Skeletal muscle satellite cell (primary cell): ENCODE measurements at regions not wholly inside any gene's neighbourhood (a gene's known extent, or its start where the extent isn't known, plus 50 kb on each side); places are given as distances from the start of the nearest gene placed in this dataset.

Experiments
- H3K27me3 ChIP-seq: 2 replicates; pipeline ENCODE4 v1.7.0; 2013; ENCODE audit warnings: low read length; ENCODE audit not compliant: control insufficient read depth, insufficient read depth
- H3K36me3 ChIP-seq: 2 replicates; pipeline ENCODE4 v1.7.0; 2013; ENCODE audit warnings: mild to moderate bottlenecking, control low read depth, low read length; ENCODE audit not compliant: insufficient read depth
- H3K4me1 ChIP-seq: 2 replicates; pipeline ENCODE4 v1.7.0; 2013; ENCODE audit warnings: low read length; ENCODE audit not compliant: control insufficient read depth, insufficient read depth
- H3K4me2 ChIP-seq: 2 replicates; pipeline ENCODE4 v1.7.0; 2013; ENCODE audit warnings: mild to moderate bottlenecking, low read length
- H3K4me3 ChIP-seq: 2 replicates; pipeline ENCODE4 v1.7.0; 2013; ENCODE audit warnings: low read length
- H3K9ac ChIP-seq: 2 replicates; pipeline ENCODE4 v1.7.0; 2013; ENCODE audit warnings: mild to moderate bottlenecking, low read depth, low read length, moderate library complexity
- H3K9me3 ChIP-seq: replicated peaks from 2 replicates; pipeline ENCODE4 v1.7.0; 2013; ENCODE audit warnings: mild to moderate bottlenecking, control low read depth, low read length

- Histone ChIP-seq H3K27me3 (peaks cover 25% of the 10 kb centered on the region), H3K4me2 (no peak overlapping the region), H3K4me1 (no peaks in the 10 kb centered on the region), H3K36me3 (no peaks in the 10 kb centered on the region), H3K9me3 (no peaks in the 10 kb centered on the region), H3K4me3 (no peak overlapping the region), H3K9ac (no peak overlapping the region)
Observed at GRCh38 chr12:124115976-124116690, 143.1 kb downstream of the ZNF664 start.

GRCh38 chr12:124120739-124121138, 147.7 kb downstream of the ZNF664 start:
- Histone ChIP-seq H3K9me3 (no peaks in the 10 kb centered on the region), H3K4me3 (no peak overlapping the region), H3K4me2 (no peak overlapping the region), H3K36me3 (no peaks in the 10 kb centered on the region), H3K27me3 (peaks cover 39% of the 10 kb centered on the region), H3K4me1 (no peaks in the 10 kb centered on the region), H3K9ac (no peak overlapping the region)

GRCh38 chr12:124122722-124123121, 149.7 kb downstream of the ZNF664 start:
- H3K9ac ChIP-seq, result no peak overlapping the region
- no peaks in the 10 kb centered on the region for H3K36me3 ChIP-seq
- H3K9me3 ChIP-seq, result no peaks in the 10 kb centered on the region
- H3K4me1 ChIP-seq, result no peaks in the 10 kb centered on the region
- H3K27me3 ChIP-seq, result peaks cover 48% of the 10 kb centered on the region
- no peak overlapping the region for H3K4me3 ChIP-seq
- no peak overlapping the region for H3K4me2 ChIP-seq

- Histone ChIP-seq H3K9ac (no peak overlapping the region), H3K4me2 (no peak overlapping the region), H3K27me3 (peaks cover 45% of the 10 kb centered on the region), H3K4me1 (no peaks in the 10 kb centered on the region), H3K36me3 (no peaks in the 10 kb centered on the region), H3K4me3 (no peak overlapping the region), H3K9me3 (no peaks in the 10 kb centered on the region)
Observed at GRCh38 chr12:124123296-124124000, 150.4 kb downstream of the ZNF664 start.

GRCh38 chr12:124125203-124125871, 152.3 kb downstream of the ZNF664 start:
- no peak overlapping the region for H3K4me3 ChIP-seq
- no peak overlapping the region for H3K9ac ChIP-seq
- no peaks in the 10 kb centered on the region for H3K9me3 ChIP-seq

GRCh38 chr12:124126950-124127655, 154.1 kb downstream of the ZNF664 start:
- H3K36me3 ChIP-seq, result no peaks in the 10 kb centered on the region
- H3K4me3 ChIP-seq, result no peak overlapping the region
- no peaks in the 10 kb centered on the region for H3K4me1 ChIP-seq
- H3K27me3 ChIP-seq, result peaks cover 44% of the 10 kb centered on the region
- no peak overlapping the region for H3K4me2 ChIP-seq
- H3K9ac ChIP-seq, result no peak overlapping the region
- H3K9me3 ChIP-seq, result no peaks in the 10 kb centered on the region

More at GRCh38 chr12:124125203-124125871, 152.3 kb downstream of the ZNF664 start:
- peaks cover 45% of the 10 kb centered on the region for H3K27me3 ChIP-seq
- no peaks in the 10 kb centered on the region for H3K36me3 ChIP-seq
- H3K4me2 ChIP-seq, result no peak overlapping the region
- H3K4me1 ChIP-seq, result no peaks in the 10 kb centered on the region

- H3K27me3 ChIP-seq, result peaks cover 30% of the 10 kb centered on the region
- no peaks in the 10 kb centered on the region for H3K36me3 ChIP-seq
- no peaks in the 10 kb centered on the region for H3K4me1 ChIP-seq
- no peaks in the 10 kb centered on the region for H3K9me3 ChIP-seq
- no peak overlapping the region for H3K4me2 ChIP-seq
- no peak overlapping the region for H3K4me3 ChIP-seq
- H3K9ac ChIP-seq, result no peak overlapping the region
Observed at GRCh38 chr12:124129132-124129531, 156.1 kb downstream of the ZNF664 start.

GRCh38 chr12:124130691-124131591, 157.9 kb downstream of the ZNF664 start:
- Histone ChIP-seq H3K4me3 (no peak overlapping the region), H3K27me3 (peaks cover 23% of the 10 kb centered on the region), H3K4me2 (no peak overlapping the region), H3K9me3 (no peaks in the 10 kb centered on the region), H3K36me3 (no peaks in the 10 kb centered on the region), H3K9ac (no peak overlapping the region), H3K4me1 (no peaks in the 10 kb centered on the region)

- H3K4me2 ChIP-seq, result no peak overlapping the region
- no peaks in the 10 kb centered on the region for H3K4me1 ChIP-seq
- no peak overlapping the region for H3K9ac ChIP-seq
- no peak overlapping the region for H3K4me3 ChIP-seq
- peaks cover 17% of the 10 kb centered on the region for H3K27me3 ChIP-seq
- H3K36me3 ChIP-seq, result no peaks in the 10 kb centered on the region
- H3K9me3 ChIP-seq, result no peaks in the 10 kb centered on the region
Observed at GRCh38 chr12:124131659-124132058, 158.6 kb downstream of the ZNF664 start.

GRCh38 chr12:124132530-124132929, 159.5 kb downstream of the ZNF664 start:
- Histone ChIP-seq H3K36me3 (no peaks in the 10 kb centered on the region), H3K4me1 (no peaks in the 10 kb centered on the region), H3K9me3 (peaks cover 3% of the 10 kb centered on the region), H3K4me2 (no peak overlapping the region), H3K27me3 (peaks cover 9% of the 10 kb centered on the region), H3K4me3 (no peak overlapping the region), H3K9ac (no peak overlapping the region)
